Gastrocnemius medialis (tissue), 4 donors: ENCODE measurements at regions not wholly inside any gene's neighbourhood (a gene's known extent, or its start where the extent isn't known, plus 50 kb on each side); places are given as distances from the start of the nearest gene placed in this dataset.

Experiments
- ATAC-seq, 2 donors: fragments of 150-250 bp; one replicate each; pipeline ENCODE4 v1.9.1; 2016
- DNase-seq, 2 donors: peaks; one replicate each; pipeline ENCODE4 v3.0.0-alpha.2; 2019
- H3K27ac ChIP-seq, 4 donors: fragments of 200-600 bp; sonication (generic); 1 replicate in 1 of 4; 2 replicates in 3 of 4; pipeline ENCODE4 v1.5.1; 2016 to 2018; ENCODE audit warnings: mild to moderate bottlenecking in 2 of 4, moderate library complexity in 1 of 4
- H3K27me3 ChIP-seq, 3 donors: fragments of 200-600 bp; sonication (generic) in 2 of 3; 1 replicate in 1 of 3; 2 replicates in 2 of 3; pipeline versions ENCODE4 v1.5.1 to v1.6.0; 2016 to 2019; ENCODE audit warnings: mild to moderate bottlenecking in 1 of 3, moderate library complexity in 1 of 3
- H3K36me3 ChIP-seq, 2 donors: fragments of 200-600 bp; sonication (generic) in 1 of 2; one replicate each; pipeline ENCODE4 v1.5.1; 2017 to 2018
- H3K4me1 ChIP-seq, 2 donors: fragments of 200-600 bp; sonication (generic) in 1 of 2; one replicate each; pipeline ENCODE4 v1.5.1; 2016 to 2017; ENCODE audit warnings: mild to moderate bottlenecking in 2 of 2
- H3K4me3 ChIP-seq, 4 donors: fragments of 200-600 bp; sonication (generic) in 3 of 4; 1 replicate in 1 of 4; 2 replicates in 3 of 4; pipeline ENCODE4 v1.5.1; 2016 to 2019; ENCODE audit warnings: mild to moderate bottlenecking in 2 of 4
- H3K9me3 ChIP-seq, 3 donors: fragments of 200-600 bp; sonication (generic) in 2 of 3; 1 replicate in 1 of 3; 2 replicates in 2 of 3; pipeline ENCODE4 v1.5.1; 2016 to 2019
- CTCF ChIP-seq, 5 experiments: fragments of 450-650 bp in 3 of 5; fragments of 200-600 bp in 2 of 5; sonication (generic) in 2 of 5; IDR thresholded peaks in 4 of 5; conservative IDR thresholded peaks in 1 of 5; 1 replicate in 4 of 5; 2 replicates in 1 of 5; pipeline ENCODE4 v1.5.1; 2016 to 2019; ENCODE audit warnings: antibody characterized with exemption in 5 of 5, mild to moderate bottlenecking in 3 of 5, moderate library complexity in 3 of 5
- POLR2A ChIP-seq, 2 donors: fragments of 450-650 bp; IDR thresholded peaks; one replicate each; pipeline ENCODE4 v1.6.1; 2017; ENCODE audit warnings: antibody characterized with exemption in 2 of 2, mild to moderate bottlenecking in 2 of 2, moderate library complexity in 2 of 2
- in situ Hi-C, 4 donors: fragments of 200-750 bp; cut with MboI; loops; one replicate each; pipeline versions ENCODE4 v1.15.0 to v1.8.0; 2017; ENCODE audit warnings: low sequenced_read_pairs in 4 of 4
- intact Hi-C: fragments of 100-400 bp; cut with DNase I; formaldehyde crosslinking; loops from one replicate; pipeline ENCODE4 v1.15.1; 2023; ENCODE audit warnings: low total_unique reads

GRCh38 chr22:44426981-44427380, 71.1 kb downstream of the RTL6 start:
- Histone ChIP-seq H3K9me3 (no peaks in the 10 kb centered on the region), H3K36me3 (no peaks in the 10 kb centered on the region), H3K27ac (no peak overlapping the region), H3K4me1 (no peaks in the 10 kb centered on the region), H3K4me3 (no peak overlapping the region), H3K27me3 (peaks cover under 1 to 14% (median 4%) of the 10 kb centered on the region in 3 donors)
- ATAC-seq (no peak), DNase-seq (no peak)
- intact Hi-C loops: no loop called here
- no peak for TF ChIP-seq POLR2A (IDR thresholded peaks at IDR 0.05)
- no peak for TF ChIP-seq CTCF (IDR thresholded peaks at IDR 0.05 in 4 of 5, conservative IDR thresholded peaks at IDR 0.05 in 1 of 5)
- in situ Hi-C loops: no loop called here

GRCh38 chr22:44425694-44426045, 72.4 kb downstream of the RTL6 start:
- H3K9me3 ChIP-seq: no peaks in the 10 kb centered on the region
- H3K27ac ChIP-seq: no peak overlapping the region
- DNase-seq: no peak
- no peak overlapping the region for H3K4me3 ChIP-seq
- H3K4me1 ChIP-seq: no peaks in the 10 kb centered on the region
- H3K27me3 ChIP-seq: peaks cover 4 to 17% (median 6%) of the 10 kb centered on the region in 3 donors
- no peaks in the 10 kb centered on the region for H3K36me3 ChIP-seq
- no peak for ATAC-seq
- TF ChIP-seq POLR2A (IDR thresholded peaks at IDR 0.05): no peak
- no peak for TF ChIP-seq CTCF (IDR thresholded peaks at IDR 0.05 in 4 of 5, conservative IDR thresholded peaks at IDR 0.05 in 1 of 5)
- intact Hi-C loops (no loop called here), in situ Hi-C loops (no loop called here)

- H3K36me3 ChIP-seq: no peaks in the 10 kb centered on the region
- no peak for DNase-seq
- TF ChIP-seq CTCF (IDR thresholded peaks at IDR 0.05 in 4 of 5, conservative IDR thresholded peaks at IDR 0.05 in 1 of 5) (no peak), POLR2A (IDR thresholded peaks at IDR 0.05) (no peak)
- intact Hi-C loops: no loop called here
- in situ Hi-C loops: no loop called here
- H3K9me3 ChIP-seq: no peaks in the 10 kb centered on the region
- no peak overlapping the region for H3K4me3 ChIP-seq
- H3K27me3 ChIP-seq: peaks cover 4 to 15% (median 11%) of the 10 kb centered on the region in 3 donors
- no peak for ATAC-seq
- H3K27ac ChIP-seq: no peak overlapping the region
- no peaks in the 10 kb centered on the region for H3K4me1 ChIP-seq
Observed at GRCh38 chr22:44424867-44425693, 73.0 kb downstream of the RTL6 start.

- ATAC-seq: no peak
- Histone ChIP-seq H3K9me3 (no peaks in the 10 kb centered on the region), H3K4me3 (no peak overlapping the region)
Observed at GRCh38 chr22:44424359-44424682, 73.7 kb downstream of the RTL6 start.

More at GRCh38 chr22:44424359-44424682, 73.7 kb downstream of the RTL6 start:
- TF ChIP-seq POLR2A (IDR thresholded peaks at IDR 0.05): no peak
- no peak for TF ChIP-seq CTCF (IDR thresholded peaks at IDR 0.05 in 4 of 5, conservative IDR thresholded peaks at IDR 0.05 in 1 of 5)
- Histone ChIP-seq H3K36me3 (no peaks in the 10 kb centered on the region), H3K4me1 (no peaks in the 10 kb centered on the region), H3K27ac (no peak overlapping the region), H3K27me3 (peaks cover 4 to 15% (median 12%) of the 10 kb centered on the region in 3 donors)
- intact Hi-C loops: no loop called here
- in situ Hi-C loops: no loop called here
- no peak for DNase-seq
